ENCODE measurements at regions not wholly inside any gene's neighbourhood (a gene's known extent, or its start where the extent isn't known, plus 50 kb on each side); places are given as distances from the start of the nearest gene placed in this dataset.

GRCh38 chr2:82314836-82315472, 2010.4 kb upstream of the LRRTM1 start:
- H3K27me3 Mint-ChIP-seq = no peaks in the 10 kb centered on the region
- TF ChIP-seq CTCF (conservative IDR thresholded peaks at IDR 0.05) = no peak
- H3K27ac Mint-ChIP-seq = no peak overlapping the region
- no peaks in the 10 kb centered on the region for H3K9me3 Mint-ChIP-seq
- no peak for DNase-seq (ENCODE audit: extremely low spot score, unreplicated experiment)
- H3K4me3 Mint-ChIP-seq = no peak overlapping the region
- no peaks in the 10 kb centered on the region for H3K4me1 Mint-ChIP-seq (ENCODE audit: unreplicated experiment)
- H3K36me3 Mint-ChIP-seq = no peaks in the 10 kb centered on the region

- TF ChIP-seq CTCF (conservative IDR thresholded peaks at IDR 0.05) = no peak
- DNase-seq (ENCODE audit: extremely low spot score, unreplicated experiment) = no peak
- Mint-ChIP-seq H3K4me3 (no peak overlapping the region), H3K9me3 (no peaks in the 10 kb centered on the region), H3K27me3 (no peaks in the 10 kb centered on the region), H3K4me1 (ENCODE audit: unreplicated experiment) (no peaks in the 10 kb centered on the region), H3K27ac (no peak overlapping the region), H3K36me3 (no peaks in the 10 kb centered on the region)
Measured at GRCh38 chr2:82307511-82307910, 2003.0 kb upstream of the LRRTM1 start.

GRCh38 chr2:82301506-82301905, 1997.0 kb upstream of the LRRTM1 start:
- Mint-ChIP-seq H3K4me3 (no peak overlapping the region), H3K4me1 (ENCODE audit: unreplicated experiment) (no peaks in the 10 kb centered on the region), H3K27me3 (no peaks in the 10 kb centered on the region), H3K36me3 (no peaks in the 10 kb centered on the region), H3K9me3 (peaks cover 6% of the 10 kb centered on the region), H3K27ac (no peak overlapping the region)
- TF ChIP-seq CTCF (conservative IDR thresholded peaks at IDR 0.05) = no peak
- no peak for DNase-seq (ENCODE audit: extremely low spot score, unreplicated experiment)

- no peak for TF ChIP-seq CTCF (conservative IDR thresholded peaks at IDR 0.05)
- no peaks in the 10 kb centered on the region for H3K9me3 Mint-ChIP-seq
- H3K4me1 Mint-ChIP-seq (ENCODE audit: unreplicated experiment) = no peaks in the 10 kb centered on the region
- no peaks in the 10 kb centered on the region for H3K36me3 Mint-ChIP-seq
- no peak overlapping the region for H3K4me3 Mint-ChIP-seq
- no peak overlapping the region for H3K27ac Mint-ChIP-seq
- DNase-seq (ENCODE audit: extremely low spot score, unreplicated experiment) = no peak
- H3K27me3 Mint-ChIP-seq = no peaks in the 10 kb centered on the region
Measured at GRCh38 chr2:82289446-82289845, 1984.9 kb upstream of the LRRTM1 start.

- H3K9me3 Mint-ChIP-seq = no peaks in the 10 kb centered on the region
- H3K4me1 Mint-ChIP-seq (ENCODE audit: unreplicated experiment) = no peaks in the 10 kb centered on the region
- H3K27me3 Mint-ChIP-seq = peaks cover 4% of the 10 kb centered on the region
- no peaks in the 10 kb centered on the region for H3K36me3 Mint-ChIP-seq
- DNase-seq (ENCODE audit: extremely low spot score, unreplicated experiment) = no peak
- H3K27ac Mint-ChIP-seq = no peak overlapping the region
- H3K4me3 Mint-ChIP-seq = no peak overlapping the region
- TF ChIP-seq CTCF (conservative IDR thresholded peaks at IDR 0.05) = no peak
Measured at GRCh38 chr2:82283075-82283474, 1978.5 kb upstream of the LRRTM1 start.
